ENCODE measurements at regions not wholly inside any gene's neighbourhood (a gene's known extent, or its start where the extent isn't known, plus 50 kb on each side); places are given as distances from the start of the nearest gene placed in this dataset.

GRCh38 chr5:155430192-155430591 lies 416.6 kb downstream of the KIF4B start:
- DNase-seq: no peak

GRCh38 chr5:155434267-155434666 lies 420.7 kb downstream of the KIF4B start:
- no peak for DNase-seq

- DNase-seq: no peak
These were observed 421.1 kb downstream of the KIF4B start for GRCh38 chr5:155434681-155435080.

GRCh38 chr5:155441849-155442248 lies 428.3 kb downstream of the KIF4B start:
- DNase-seq: no peak

- DNase-seq: no peak
These were observed 437.6 kb downstream of the KIF4B start for GRCh38 chr5:155451106-155451505.

GRCh38 chr5:155455791-155456514 lies 442.4 kb downstream of the KIF4B start:
- no peak for DNase-seq

- no peak for DNase-seq
These were observed 446.4 kb downstream of the KIF4B start for GRCh38 chr5:155459889-155460500.

GRCh38 chr5:155460501-155460931 lies 447.0 kb downstream of the KIF4B start:
- DNase-seq: no peak

- no peak for DNase-seq
These were observed 447.7 kb downstream of the KIF4B start for GRCh38 chr5:155461304-155461703.

GRCh38 chr5:155466851-155467250 lies 453.3 kb downstream of the KIF4B start:
- DNase-seq: no peak

- DNase-seq: no peak
These were observed 457.5 kb downstream of the KIF4B start for GRCh38 chr5:155471027-155471426.

- DNase-seq: no peak
These were observed 459.2 kb downstream of the KIF4B start for GRCh38 chr5:155472780-155473179.

- no peak for DNase-seq
These were observed 461.8 kb downstream of the KIF4B start for GRCh38 chr5:155475318-155475717.

- DNase-seq: no peak
These were observed 467.2 kb downstream of the KIF4B start for GRCh38 chr5:155480731-155481131.

- DNase-seq: no peak
These were observed 467.6 kb downstream of the KIF4B start for GRCh38 chr5:155481182-155481581.

- DNase-seq: no peak
These were observed 468.9 kb downstream of the KIF4B start for GRCh38 chr5:155482428-155482827.

- DNase-seq: no peak
These were observed 471.8 kb downstream of the KIF4B start for GRCh38 chr5:155485386-155485785.

- no peak for DNase-seq
These were observed 476.4 kb downstream of the KIF4B start for GRCh38 chr5:155489949-155490348.

GRCh38 chr5:155492191-155492590 lies 478.6 kb downstream of the KIF4B start:
- no peak for DNase-seq

GRCh38 chr5:155504606-155505005 lies 491.1 kb downstream of the KIF4B start:
- no peak for DNase-seq

GRCh38 chr5:155507363-155507762 lies 493.8 kb downstream of the KIF4B start:
- DNase-seq: no peak

GRCh38 chr5:155508673-155509072 lies 495.1 kb downstream of the KIF4B start:
- no peak for DNase-seq

GRCh38 chr5:155512329-155512728 lies 498.8 kb downstream of the KIF4B start:
- DNase-seq: no peak

- DNase-seq: no peak
These were observed 500.6 kb downstream of the KIF4B start for GRCh38 chr5:155514105-155514563.

- no peak for DNase-seq
These were observed 509.0 kb downstream of the KIF4B start for GRCh38 chr5:155522540-155522939.

Data from fibroblast of skin of right quadriceps (primary cell).